Neural cell (in vitro differentiated cells): ENCODE measurements at regions not wholly inside any gene's neighbourhood (a gene's known extent, or its start where the extent isn't known, plus 50 kb on each side); places are given as distances from the start of the nearest gene placed in this dataset.

Source experiments
- H2AFZ ChIP-seq: fragments of 200-600, 300-800 bp; sonication (generic), shearing (Covaris generic); 2 replicates; pipeline ENCODE4 v1.6.0; 2014; ENCODE audit warnings: low read depth, mild to moderate bottlenecking, antibody characterized with exemption, low read length, moderate library complexity
- H3F3A ChIP-seq: fragments of 200-600 bp; shearing (Covaris generic); 2 replicates; pipeline ENCODE4 v1.6.1; 2016; ENCODE audit warnings: mild to moderate bottlenecking, moderate library complexity, mixed read lengths, antibody characterized with exemption, low read length; ENCODE audit not compliant: insufficient read depth, poor library complexity, severe bottlenecking
- H3K27ac ChIP-seq: fragments of 200-600, 300-800 bp; sonication (generic), shearing (Covaris generic); 2 replicates; pipeline ENCODE4 v1.5.1; 2014; ENCODE audit warnings: mild to moderate bottlenecking, low read length, moderate library complexity
- H3K27me3 ChIP-seq: fragments of 300-800, 200-600 bp; sonication (generic), shearing (Covaris generic); 2 replicates; pipeline ENCODE4 v1.6.0; 2014; ENCODE audit warnings: mild to moderate bottlenecking, low read depth, low read length, moderate library complexity; ENCODE audit not compliant: insufficient read depth
- H3K36me3 ChIP-seq: fragments of 300-800, 200-600 bp; sonication (generic), shearing (Covaris generic); 2 replicates; pipeline ENCODE4 v1.5.1; 2014; ENCODE audit warnings: mild to moderate bottlenecking, antibody characterized with exemption, low read length, moderate library complexity; ENCODE audit not compliant: insufficient read depth
- H3K4me2 ChIP-seq: fragments of 300-800, 200-600 bp; sonication (generic), shearing (Covaris generic); 2 replicates; pipeline ENCODE4 v1.6.0; 2014; ENCODE audit warnings: mild to moderate bottlenecking, low read length
- H3K4me3 ChIP-seq: fragments of 300-800, 200-600 bp; sonication (generic), shearing (Covaris generic); 2 replicates; pipeline ENCODE4 v1.5.1; 2014; ENCODE audit warnings: mild to moderate bottlenecking, low read length, moderate library complexity
- H3K79me2 ChIP-seq: fragments of 200-600 bp; shearing (Covaris generic); replicated peaks from 2 replicates; pipeline ENCODE4 v1.6.0; 2014; ENCODE audit warnings: mild to moderate bottlenecking, low read length, moderate library complexity; ENCODE audit not compliant: insufficient read depth
- H3K9ac ChIP-seq: fragments of 300-800, 200-600 bp; sonication (generic), shearing (Covaris generic); 2 replicates; pipeline ENCODE4 v1.6.1; 2016; ENCODE audit warnings: mild to moderate bottlenecking, low read length, mixed read lengths
- H3K9me2 ChIP-seq: fragments of 200-600 bp; shearing (Covaris generic); 2 replicates; pipeline ENCODE4 v1.6.1; 2016; ENCODE audit warnings: mild to moderate bottlenecking, low read length, mixed read lengths; ENCODE audit not compliant: insufficient read depth
- H3K9me3 ChIP-seq: fragments of 200-600, 300-800 bp; sonication (generic), shearing (Covaris generic); 2 replicates; pipeline ENCODE4 v1.6.1; 2016; ENCODE audit warnings: mild to moderate bottlenecking, mixed run types, low read length, moderate library complexity, mixed read lengths
- H4K20me1 ChIP-seq: fragments of 200-600 bp; shearing (Covaris generic); 2 replicates; pipeline ENCODE4 v1.6.1; 2016; ENCODE audit warnings: mild to moderate bottlenecking, mixed run types; ENCODE audit not compliant: insufficient read depth
- CTCF ChIP-seq: fragments of 450-650 bp; IDR thresholded peaks from 2 replicates; pipeline ENCODE4 v1.5.1; 2014; ENCODE audit warnings: antibody characterized with exemption, mild to moderate bottlenecking, moderate library complexity; ENCODE audit not compliant: poor library complexity, severe bottlenecking
- EP300 ChIP-seq: fragments of 450-650 bp; conservative IDR thresholded peaks from 2 replicates; pipeline ENCODE4 v1.6.1; 2014; ENCODE audit warnings: antibody characterized with exemption, mild to moderate bottlenecking, moderate library complexity; ENCODE audit not compliant: poor library complexity, severe bottlenecking
- EZH2 ChIP-seq: fragments of 200-600, 300-800 bp; shearing (Covaris generic), sonication (generic); IDR thresholded peaks from 2 replicates; pipeline ENCODE4 v1.6.1; 2014; ENCODE audit warnings: antibody characterized with exemption, low read length, borderline replicate concordance, mild to moderate bottlenecking; ENCODE audit not compliant: insufficient read depth, poor library complexity, severe bottlenecking
- MXI1 ChIP-seq: fragments of 450-650 bp; conservative IDR thresholded peaks from 2 replicates; pipeline ENCODE4 v1.6.1; 2014; ENCODE audit warnings: antibody characterized with exemption, mild to moderate bottlenecking; ENCODE audit not compliant: poor library complexity, severe bottlenecking
- POLR2AphosphoS5 ChIP-seq: IDR thresholded peaks from 2 replicates; pipeline ENCODE4 v1.6.1; 2012
- RAD21 ChIP-seq: fragments of 450-650 bp; conservative IDR thresholded peaks from 2 replicates; pipeline ENCODE4 v1.6.1; 2014; ENCODE audit warnings: antibody characterized with exemption, mild to moderate bottlenecking, moderate library complexity
- SMC3 ChIP-seq: fragments of 450-650 bp; conservative IDR thresholded peaks from 2 replicates; pipeline ENCODE4 v1.6.1; 2014; ENCODE audit warnings: antibody characterized with exemption, mild to moderate bottlenecking, moderate library complexity; ENCODE audit not compliant: poor library complexity
- TAF1 ChIP-seq: IDR thresholded peaks from 2 replicates; pipeline ENCODE4 v1.6.1; 2012; ENCODE audit warnings: low read depth
- TF ChIP-seq, protein P1 (sequence below): IDR thresholded peaks from 2 replicates; pipeline ENCODE4 v1.6.1; 2012; ENCODE audit warnings: borderline replicate concordance

DNA sequence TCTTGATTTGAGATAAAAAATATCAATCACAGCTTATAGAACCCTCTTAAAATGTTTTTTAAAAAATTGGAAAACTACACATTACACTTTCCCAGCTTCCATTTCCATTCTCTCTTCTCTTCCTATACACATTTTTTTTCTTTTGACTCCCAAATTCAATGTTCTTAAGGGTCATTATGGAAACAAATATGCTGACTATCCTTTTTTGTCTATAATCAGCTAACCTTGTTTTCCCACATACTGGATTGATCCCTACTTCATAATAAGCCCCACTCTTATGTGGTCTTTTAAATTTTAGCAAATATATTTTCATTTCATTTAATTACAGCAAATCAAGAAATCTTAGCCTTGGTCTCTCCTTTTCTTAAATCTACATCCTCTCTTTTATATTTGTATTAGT lies 378.4 kb downstream of the MEI4 start:
- H3K9me2 ChIP-seq, result no peaks in the 10 kb centered on the region
- H3K9ac ChIP-seq, result no peak overlapping the region
- no peak overlapping the region for H3K4me2 ChIP-seq
- H3F3A ChIP-seq, result no peaks in the 10 kb centered on the region
- H2AFZ ChIP-seq, result no peak overlapping the region
- no peaks in the 10 kb centered on the region for H4K20me1 ChIP-seq
- no peaks in the 10 kb centered on the region for H3K79me2 ChIP-seq
- no peak overlapping the region for H3K27ac ChIP-seq
- TF ChIP-seq SMC3 (no peak), RAD21 (no peak), MXI1 (no peak), POLR2AphosphoS5 (no peak), EZH2 (no peak)
- no peaks in the 10 kb centered on the region for H3K27me3 ChIP-seq
- no peaks in the 10 kb centered on the region for H3K36me3 ChIP-seq
- H3K4me3 ChIP-seq, result no peak overlapping the region
- no peaks in the 10 kb centered on the region for H3K9me3 ChIP-seq

- Histone ChIP-seq H3K4me3 (no peak overlapping the region), H3K27me3 (no peaks in the 10 kb centered on the region), H3K9ac (no peak overlapping the region), H3K36me3 (no peaks in the 10 kb centered on the region), H3K27ac (no peak overlapping the region), H3F3A (no peaks in the 10 kb centered on the region), H3K79me2 (no peaks in the 10 kb centered on the region), H2AFZ (no peak overlapping the region), H3K4me2 (no peak overlapping the region), H3K9me2 (no peaks in the 10 kb centered on the region), H3K9me3 (no peaks in the 10 kb centered on the region), H4K20me1 (no peaks in the 10 kb centered on the region)
- TF ChIP-seq MXI1, result no peak
- no peak for TF ChIP-seq RAD21
- TF ChIP-seq, protein P1, sequence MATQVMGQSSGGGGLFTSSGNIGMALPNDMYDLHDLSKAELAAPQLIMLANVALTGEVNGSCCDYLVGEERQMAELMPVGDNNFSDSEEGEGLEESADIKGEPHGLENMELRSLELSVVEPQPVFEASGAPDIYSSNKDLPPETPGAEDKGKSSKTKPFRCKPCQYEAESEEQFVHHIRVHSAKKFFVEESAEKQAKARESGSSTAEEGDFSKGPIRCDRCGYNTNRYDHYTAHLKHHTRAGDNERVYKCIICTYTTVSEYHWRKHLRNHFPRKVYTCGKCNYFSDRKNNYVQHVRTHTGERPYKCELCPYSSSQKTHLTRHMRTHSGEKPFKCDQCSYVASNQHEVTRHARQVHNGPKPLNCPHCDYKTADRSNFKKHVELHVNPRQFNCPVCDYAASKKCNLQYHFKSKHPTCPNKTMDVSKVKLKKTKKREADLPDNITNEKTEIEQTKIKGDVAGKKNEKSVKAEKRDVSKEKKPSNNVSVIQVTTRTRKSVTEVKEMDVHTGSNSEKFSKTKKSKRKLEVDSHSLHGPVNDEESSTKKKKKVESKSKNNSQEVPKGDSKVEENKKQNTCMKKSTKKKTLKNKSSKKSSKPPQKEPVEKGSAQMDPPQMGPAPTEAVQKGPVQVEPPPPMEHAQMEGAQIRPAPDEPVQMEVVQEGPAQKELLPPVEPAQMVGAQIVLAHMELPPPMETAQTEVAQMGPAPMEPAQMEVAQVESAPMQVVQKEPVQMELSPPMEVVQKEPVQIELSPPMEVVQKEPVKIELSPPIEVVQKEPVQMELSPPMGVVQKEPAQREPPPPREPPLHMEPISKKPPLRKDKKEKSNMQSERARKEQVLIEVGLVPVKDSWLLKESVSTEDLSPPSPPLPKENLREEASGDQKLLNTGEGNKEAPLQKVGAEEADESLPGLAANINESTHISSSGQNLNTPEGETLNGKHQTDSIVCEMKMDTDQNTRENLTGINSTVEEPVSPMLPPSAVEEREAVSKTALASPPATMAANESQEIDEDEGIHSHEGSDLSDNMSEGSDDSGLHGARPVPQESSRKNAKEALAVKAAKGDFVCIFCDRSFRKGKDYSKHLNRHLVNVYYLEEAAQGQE, result no peak
Observed at GRCh38 chr6:78059171-78059570, 406.3 kb downstream of the MEI4 start.

DNA sequence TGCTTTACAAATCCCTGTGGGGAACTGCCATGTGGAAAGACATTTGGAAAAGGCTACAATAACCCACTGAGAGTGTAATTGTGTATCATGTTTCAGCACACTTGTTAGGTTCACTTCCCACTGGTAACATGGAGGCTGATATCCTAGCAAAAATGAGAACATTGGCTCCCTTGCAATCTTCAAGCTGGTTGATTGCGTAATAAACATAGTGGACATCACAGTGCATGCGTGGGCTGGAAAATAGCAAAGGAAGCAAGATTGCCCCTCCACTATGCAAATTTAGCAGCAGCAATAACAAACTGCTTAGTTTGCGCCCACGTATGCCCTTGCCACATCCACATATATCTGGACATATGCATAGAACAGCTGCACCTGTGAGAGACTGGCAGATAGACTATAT lies 410.2 kb downstream of the MEI4 start:
- no peak overlapping the region for H3K27ac ChIP-seq
- no peaks in the 10 kb centered on the region for H3K9me2 ChIP-seq
- H3K4me2 ChIP-seq, result no peak overlapping the region
- H3K36me3 ChIP-seq, result no peaks in the 10 kb centered on the region
- H3K79me2 ChIP-seq, result no peaks in the 10 kb centered on the region
- no peak overlapping the region for H2AFZ ChIP-seq
- H3K9ac ChIP-seq, result no peak overlapping the region
- H3F3A ChIP-seq, result no peaks in the 10 kb centered on the region
- TF ChIP-seq EP300 (no peak), CTCF (no peak), EZH2 (no peak), RAD21 (no peak), SMC3 (no peak), TAF1 (no peak), POLR2AphosphoS5 (no peak)
- TF ChIP-seq, protein P1, result no peak
- no peaks in the 10 kb centered on the region for H3K27me3 ChIP-seq
- H3K9me3 ChIP-seq, result no peaks in the 10 kb centered on the region
- H4K20me1 ChIP-seq, result no peaks in the 10 kb centered on the region
- no peak overlapping the region for H3K4me3 ChIP-seq
